HG02588 (cell line): ENCODE measurements at regions not wholly inside any gene's neighbourhood (a gene's known extent, or its start where the extent isn't known, plus 50 kb on each side); places are given as distances from the start of the nearest gene placed in this dataset.
A peak's percentile ranks its signal among the peaks of the same experiment; 100 is the strongest.
"Not testable (repeated sequence)": the region's sequence is repeated elsewhere in the genome, so short reads cannot be mapped to it uniquely, and the experiment has no call there.

Experiments used
- ATAC-seq: cut with Tn5 transposase; IDR thresholded peaks from one replicate; pipeline ENCODE4 v1.9.1; 2021; ENCODE audit warnings: mild to moderate bottlenecking, moderate library complexity; ENCODE audit not compliant: unreplicated experiment

DNA sequence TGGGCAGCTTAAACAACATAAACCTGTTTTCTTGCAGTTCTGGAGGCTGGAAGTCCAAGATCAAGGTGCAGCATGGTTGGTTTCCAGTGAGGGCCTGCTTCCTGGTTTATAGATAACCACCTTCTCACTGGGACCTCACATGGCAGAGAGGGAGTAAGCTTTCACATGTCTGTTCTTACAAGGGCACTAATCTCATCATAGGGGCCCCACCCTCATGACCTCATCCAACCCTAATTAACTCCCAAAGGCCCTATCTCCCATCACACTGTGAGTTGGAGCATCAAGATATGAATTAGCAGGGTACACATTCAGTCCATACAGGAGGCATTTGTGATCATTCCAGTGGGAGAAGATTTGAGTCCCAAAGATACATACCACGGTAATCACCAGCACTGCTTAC is 50.5 kb upstream of the GRIN2A start:
- ATAC-seq, result no peak

DNA sequence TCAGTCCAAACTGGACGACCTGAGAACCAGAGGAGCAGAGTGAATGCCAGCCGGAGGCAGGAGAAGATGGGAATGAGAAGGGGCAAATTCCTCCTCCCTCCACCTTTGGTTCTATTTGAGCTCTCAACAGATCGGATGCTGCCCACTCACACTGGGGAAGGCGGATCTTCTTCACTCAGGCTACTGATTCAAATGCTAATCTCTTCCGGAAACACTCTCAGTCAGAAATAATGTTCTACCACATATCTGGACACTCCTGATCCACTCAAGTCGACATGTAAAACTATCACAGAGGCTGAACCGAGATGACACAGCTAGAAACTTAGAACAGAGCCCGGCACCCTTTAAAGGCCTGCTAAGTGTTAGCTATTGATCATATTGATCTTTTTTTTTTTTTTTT is 57.4 kb upstream of the GRIN2A start:
- no peak for ATAC-seq

DNA sequence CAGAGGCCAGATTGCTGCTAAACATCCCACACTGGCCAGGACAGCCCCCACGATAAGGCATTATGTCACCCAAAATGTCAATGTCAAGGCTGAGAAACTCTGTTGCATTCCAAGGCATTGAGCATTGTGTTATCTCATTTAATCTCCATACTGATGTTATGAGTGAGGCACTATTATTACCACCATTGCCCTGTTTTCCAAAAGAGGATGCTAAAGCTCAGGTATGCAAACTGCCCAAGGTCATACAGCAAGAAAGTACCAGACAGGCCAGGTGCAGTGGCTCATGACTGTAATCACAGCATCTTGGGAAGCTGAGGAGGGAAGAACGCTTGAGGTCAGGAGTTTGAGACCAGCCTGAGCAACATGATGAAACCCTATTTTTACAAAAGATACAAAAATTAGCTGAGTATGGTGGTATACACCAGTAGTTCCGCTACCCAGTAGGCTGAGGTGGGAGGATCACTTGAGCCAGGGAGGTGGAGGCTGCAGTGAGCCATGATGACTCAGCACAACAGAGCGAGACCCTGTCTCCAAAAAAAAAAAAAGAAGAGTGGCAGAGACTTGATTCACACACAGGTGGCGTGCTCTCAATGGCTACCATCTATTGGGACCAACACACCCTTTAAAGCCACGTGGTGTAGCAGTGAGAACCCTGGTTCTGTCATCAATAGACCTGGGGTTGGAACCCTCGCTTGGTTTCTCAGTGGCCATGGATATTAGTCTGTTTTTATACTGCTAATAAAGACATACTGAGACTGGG is 58.8 kb upstream of the GRIN2A start:
- no peak for ATAC-seq

DNA sequence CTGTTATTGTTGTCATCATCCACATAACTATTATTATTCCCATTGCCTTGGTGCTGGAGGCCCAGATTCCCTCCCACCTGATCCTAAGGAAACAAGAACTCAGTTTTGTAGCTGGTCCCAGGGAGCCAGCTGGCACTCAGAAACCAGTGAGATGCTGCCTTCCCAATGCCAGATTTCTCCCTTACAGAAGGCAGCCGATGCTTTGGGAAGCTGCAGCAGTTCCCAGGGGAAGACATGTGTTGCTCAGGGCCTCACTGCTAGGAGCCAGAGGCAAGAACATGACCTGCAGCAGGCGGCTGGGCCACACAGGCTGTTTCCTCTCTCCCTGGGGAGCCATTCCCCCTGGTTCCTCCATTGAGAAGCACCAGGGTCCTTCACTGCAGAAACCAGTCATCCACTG is 59.9 kb upstream of the GRIN2A start:
- ATAC-seq, result no peak

DNA sequence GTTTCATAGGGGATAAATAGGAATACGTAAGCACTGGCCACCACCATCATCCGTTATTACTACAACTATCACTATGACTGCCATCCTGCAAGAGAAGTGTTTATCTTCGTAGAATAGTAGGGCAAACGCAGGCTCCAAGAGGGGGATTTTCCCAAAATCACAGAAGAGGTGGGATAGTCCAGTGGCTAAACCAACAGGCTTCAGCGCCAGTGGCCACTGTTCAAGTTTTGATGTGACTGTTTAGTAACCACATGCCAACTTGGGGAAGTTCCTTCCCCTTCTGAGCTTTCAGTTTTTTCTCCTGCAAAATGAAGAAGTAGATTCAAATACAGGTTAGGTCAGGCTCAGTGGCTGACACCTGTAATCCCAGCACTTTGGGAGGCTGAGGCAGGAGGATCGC is 60.7 kb upstream of the GRIN2A start:
- no peak for ATAC-seq

DNA sequence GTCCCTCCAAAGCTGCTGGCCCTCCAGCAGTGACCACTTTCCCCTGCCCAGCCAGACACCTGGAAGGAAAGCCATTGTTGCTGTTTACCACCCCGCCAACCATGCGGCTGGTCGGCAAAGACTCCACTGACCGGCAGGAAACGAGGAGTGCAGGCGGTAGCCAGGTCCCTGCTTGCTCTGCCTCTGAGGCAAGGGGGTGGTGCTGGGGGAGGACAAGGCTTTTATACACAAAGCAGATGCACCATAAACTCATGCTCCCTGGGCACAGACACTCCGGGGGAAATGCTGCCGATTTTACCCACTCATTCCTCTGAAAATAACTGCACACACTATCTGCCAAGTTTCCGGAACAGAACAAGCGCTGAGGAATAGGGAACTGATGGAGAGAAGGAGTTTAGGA is 62.8 kb upstream of the GRIN2A start:
- no peak for ATAC-seq

DNA sequence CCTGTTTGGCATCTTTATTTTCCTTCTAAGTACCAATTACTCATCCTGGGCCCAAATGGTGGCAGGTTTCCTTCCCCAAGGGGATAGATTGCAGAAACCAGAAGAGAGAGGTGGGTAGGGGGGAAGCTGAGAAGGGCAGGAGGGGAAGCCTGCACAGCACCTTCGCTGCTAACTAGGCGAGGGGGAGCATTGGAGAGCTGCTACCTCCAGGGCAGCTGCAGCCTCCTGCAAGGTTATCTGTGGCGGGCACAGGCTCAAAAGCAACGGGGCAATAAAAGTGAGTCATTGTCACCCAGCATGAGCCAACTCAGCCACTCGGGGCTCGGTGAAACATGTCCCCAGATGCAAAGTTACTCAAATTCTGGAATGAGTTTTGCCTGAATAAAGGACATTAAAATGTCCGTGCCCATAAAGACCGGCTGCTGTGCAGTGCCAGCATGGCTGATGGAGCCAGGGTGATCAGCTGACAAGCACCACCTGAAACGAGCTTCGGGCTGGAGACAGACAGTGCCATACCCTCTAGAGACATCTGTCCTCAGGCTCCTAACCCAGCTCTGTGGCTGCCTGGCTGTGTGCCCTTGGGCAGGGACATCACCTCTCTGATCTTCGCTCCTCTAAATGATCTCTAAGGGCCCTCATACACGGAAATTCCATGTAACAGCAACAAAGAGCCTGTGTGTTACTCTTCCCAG is 68.1 kb upstream of the GRIN2A start:
- ATAC-seq, result no peak

DNA sequence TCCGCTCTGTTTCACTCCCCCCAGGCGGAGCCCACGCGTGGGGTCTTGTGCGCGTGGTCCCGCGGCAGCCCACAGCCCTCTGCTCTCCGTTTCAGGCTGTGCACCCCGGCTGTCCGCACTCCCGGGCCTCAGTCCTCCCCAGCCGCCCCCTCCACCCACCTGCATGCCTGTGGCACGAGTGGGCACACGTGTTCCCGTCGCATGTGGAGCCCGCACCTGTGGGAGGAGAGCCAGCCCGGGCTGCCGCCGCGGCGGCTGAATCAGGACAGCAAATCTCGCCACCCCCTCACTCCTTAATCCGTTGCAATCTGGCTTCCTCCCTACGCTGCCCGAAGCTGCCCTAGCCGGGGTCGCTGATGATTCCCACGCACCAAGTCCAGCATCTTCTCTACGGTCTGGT is 69.9 kb upstream of the GRIN2A start:
- no peak for ATAC-seq

DNA sequence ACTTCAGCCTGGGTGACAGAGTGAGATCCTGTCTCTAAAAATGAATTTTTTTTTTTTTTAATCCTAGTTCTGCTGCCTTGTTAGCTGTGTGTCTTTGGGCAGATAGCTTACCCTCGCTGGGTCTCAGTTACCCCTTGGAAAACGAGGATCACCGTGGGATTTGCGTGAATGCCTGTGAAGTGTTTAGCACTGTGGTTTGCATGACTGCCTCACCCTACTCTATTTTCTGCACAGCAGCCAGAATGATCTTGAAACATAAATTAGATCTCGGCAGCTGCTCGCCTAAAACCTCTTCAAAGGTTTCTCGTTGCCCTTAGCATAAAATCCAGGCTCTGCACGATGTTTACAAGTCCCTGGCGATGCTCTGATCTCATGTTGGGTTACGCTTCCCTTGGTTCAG is 71.2 kb upstream of the GRIN2A start:
- no peak for ATAC-seq

DNA sequence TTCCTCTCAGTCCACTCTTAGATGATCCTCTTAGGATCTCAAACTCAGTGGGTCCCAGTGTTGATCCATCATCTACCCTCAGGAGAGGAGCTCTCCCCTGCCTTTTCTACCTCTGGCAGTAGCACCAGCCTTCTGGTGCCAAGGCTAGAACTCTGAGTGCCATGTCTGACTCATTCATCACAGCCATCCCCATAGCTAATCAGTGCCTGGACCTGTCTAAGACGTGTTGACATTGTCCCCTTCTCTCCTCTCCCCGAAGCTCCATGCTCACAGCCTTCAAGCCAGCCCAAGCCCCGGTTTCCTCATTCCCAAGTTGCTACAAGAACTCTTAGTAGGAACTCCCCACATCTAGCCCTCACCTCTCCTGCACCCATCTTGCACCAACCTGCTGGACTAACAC is 73.5 kb upstream of the GRIN2A start:
- ATAC-seq, result no peak

DNA sequence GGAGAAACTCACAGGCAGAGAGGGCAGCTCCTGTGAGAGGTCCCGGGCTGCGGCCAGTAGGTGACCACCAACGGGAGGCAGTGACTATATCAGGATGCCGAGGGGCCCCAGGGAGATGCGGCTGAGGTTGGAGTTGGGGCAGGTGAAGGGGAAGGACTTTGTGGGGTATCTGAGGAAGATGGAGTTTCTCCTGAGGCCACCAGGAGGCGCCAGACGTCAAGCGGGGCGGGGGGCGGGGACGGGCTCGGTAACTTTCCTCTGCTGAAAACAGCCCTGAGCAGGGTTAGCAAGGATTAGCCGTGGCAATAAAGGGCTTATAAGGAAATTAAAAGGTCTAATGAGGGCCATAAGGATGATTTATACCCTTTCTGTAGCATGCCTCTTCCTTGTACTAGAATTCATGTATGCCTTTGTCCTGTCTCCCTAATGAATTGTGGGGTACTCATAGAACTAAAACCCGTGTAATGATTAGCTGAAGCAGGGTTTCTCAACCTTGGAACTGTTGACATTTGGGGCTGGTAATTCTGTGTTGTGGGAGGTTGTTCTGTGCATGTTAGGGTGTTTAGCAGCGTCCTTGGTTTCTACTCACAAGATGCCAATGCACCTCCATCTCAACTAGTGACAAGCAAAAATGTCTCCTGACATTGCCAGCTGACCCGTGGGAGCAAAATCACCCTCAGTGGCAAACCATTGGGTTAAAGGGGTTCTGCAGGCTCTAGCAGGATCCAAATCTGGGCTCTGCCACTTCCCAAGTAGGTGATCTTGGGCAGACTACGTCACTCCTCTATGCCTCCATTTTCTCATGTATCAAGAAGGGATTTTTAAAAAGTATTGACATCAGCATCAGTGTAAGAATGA is 74.8 kb upstream of the GRIN2A start:
- ATAC-seq, result no peak

DNA sequence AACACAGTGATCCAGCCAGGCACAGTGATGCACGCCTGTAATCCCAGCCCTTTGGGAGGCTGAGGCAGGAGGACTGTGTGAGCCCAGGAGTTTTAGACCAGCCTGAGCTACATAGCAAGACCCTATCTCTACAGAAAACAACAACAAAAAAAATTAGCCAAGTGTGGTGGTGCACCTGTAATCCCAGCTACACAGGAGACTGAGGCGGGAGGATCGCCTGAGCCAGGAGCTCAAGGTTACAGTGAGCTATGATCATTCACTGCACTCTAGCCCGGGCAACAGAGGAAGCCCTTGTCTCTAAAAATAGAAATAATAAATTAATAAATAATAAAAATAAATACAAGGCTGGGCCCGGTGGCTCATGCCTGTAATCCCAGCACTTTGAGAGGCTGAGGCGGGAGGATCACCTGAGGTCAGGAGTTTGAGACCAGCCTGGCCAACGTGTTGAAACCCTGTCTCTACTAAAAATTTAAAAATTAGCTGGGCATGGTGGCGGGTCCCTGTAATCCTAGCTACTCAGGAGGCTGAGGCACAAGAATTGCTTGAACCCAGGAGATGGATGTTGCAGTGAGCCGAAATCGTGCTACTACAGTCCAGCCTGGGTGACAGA is 75.5 kb upstream of the GRIN2A start:
- not testable (repeated sequence) for ATAC-seq

DNA sequence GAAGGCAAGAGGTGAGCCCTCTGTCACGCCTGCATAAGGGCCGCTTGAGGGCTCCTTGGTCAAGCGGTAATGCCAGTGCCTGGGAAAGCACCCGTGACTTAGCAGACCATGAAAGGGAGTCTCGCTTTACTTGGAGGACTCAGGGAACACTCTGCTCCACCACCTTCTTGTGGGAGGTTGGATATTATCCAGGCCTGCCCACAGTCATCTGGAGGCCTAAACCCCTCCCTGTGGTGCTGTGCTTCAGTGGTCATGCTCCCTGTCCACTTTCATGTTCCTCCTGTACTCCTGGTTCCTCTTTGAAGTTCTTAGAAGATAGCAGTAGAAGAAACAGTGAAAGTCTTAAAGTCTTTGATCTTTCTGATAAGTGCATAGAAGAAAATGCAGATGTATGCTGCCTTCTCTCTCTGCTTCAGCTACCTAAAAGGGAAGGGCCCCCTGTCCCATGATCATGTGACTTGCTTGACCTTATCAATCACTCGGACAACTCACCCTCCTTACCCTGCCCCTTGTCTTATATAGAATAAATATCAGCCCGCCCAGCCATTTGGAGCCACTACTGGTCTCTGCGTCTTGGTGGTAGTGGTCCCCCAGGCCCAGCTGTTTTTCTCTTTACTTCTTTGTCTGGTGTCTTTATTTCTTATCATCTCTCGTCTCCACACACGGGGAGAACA is 76.8 kb upstream of the GRIN2A start:
- ATAC-seq, result not testable (repeated sequence)

DNA sequence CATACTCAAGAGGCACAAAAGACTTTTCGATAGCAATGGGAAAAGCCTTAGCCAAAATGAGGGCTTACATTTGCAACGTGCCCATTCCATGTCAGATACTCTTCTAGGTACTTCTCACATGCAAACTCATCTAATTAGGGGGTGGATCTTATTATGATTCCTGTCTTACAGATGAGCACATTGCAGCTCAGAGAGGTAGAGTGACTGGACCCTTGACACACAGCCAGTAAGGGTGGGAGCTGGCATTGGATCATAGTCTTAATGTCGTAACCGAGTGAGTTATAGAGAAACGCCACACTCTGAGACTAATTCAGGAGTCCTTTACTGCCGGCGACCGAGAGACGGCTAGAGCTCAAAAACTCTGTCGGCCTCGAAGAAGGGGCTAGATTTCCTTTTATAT is 78.8 kb upstream of the GRIN2A start:
- no peak for ATAC-seq

DNA sequence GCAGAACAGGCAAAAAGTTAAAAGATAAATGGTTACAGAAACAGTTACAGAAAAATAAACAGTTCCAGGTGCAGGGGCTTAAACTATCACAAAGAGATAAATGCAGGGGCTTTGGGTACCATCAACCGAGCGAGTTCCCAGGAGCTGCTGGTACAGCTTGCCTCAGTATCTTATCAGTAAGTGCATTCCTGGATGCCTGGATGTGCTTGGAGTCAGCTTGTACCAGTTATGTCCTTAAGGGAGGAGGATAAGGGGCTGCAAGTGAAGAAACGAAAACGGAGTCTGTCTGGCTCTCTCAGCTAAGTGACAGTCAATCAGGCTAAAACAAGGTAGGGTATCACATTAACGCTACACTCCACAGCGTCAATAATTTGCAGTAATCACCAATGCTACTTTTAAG is 79.3 kb upstream of the GRIN2A start:
- ATAC-seq, result not testable (repeated sequence)

DNA sequence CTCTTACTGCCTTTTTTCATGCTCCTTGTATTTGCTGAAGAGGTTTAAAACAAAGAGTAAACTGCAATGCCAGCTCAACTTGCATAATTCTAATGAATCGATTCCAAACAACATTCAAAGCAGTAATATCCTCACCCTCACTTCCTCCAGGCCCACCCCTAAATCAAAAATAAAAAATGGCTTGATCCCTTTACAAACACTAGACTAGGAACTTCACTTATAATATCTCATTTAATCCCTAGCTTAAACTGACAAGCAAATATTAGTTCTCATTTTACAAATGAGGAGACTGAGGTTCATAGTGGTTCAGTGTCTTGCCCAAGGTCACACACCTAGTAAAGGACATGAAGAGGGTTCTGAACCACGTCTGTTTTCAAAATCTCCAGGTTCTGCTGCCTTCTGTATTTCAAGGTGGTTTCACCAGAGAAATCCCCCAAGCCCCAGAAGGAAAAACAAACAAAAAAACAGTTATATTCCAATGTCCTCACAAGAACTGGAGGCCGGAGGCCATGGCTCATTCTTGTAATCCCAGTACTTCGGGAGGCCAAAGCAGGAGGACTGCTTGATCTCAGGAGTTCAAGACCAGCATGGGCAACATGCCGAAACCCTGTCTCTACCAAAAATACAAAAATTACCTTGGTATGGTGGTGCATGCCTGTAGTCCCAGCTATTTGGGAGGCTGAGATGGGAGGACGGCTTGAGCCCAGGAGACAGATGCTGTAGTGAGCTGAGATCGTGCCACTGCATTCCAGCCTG is 80.3 kb upstream of the GRIN2A start:
- ATAC-seq, result no peak

DNA sequence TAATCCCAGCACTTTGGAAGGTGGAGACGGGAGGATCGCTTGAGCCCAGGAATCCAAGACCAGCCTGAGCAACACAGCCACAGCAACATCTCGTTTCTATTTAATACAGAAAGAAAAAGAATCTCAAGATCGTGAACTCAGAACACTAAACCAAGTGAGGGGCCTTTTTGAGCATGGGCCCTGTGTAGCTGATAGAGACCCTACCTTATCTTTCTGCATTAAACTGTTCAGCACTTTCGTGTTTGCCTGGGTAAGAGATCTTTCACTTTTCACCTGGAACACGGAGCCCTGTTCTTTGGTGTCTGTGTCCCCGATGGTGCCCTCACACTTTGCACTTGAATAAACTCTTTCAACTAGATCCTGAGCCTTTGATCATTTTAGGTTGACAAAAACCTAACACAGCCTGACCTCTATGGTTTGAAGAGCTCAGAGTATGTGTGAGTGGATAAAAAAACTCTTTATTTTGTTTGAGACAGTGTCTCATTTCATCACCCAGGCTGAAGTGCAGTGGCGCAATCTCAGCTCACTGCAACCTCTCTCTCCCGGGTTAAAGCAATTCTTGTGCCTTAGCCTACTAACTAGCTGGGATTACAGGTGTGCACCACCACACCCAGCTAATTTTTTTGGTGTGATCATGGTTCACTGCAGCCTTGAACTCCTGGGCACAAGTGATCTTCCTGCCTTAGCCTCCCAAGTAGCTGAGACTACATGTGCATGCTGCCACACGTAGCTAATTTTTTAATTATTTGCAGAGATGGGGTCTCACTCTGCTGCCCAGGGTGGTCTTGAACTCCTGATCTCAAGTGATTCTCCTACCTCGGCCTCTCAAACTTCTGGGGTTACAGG is 83.8 kb upstream of the GRIN2A start:
- no peak for ATAC-seq

DNA sequence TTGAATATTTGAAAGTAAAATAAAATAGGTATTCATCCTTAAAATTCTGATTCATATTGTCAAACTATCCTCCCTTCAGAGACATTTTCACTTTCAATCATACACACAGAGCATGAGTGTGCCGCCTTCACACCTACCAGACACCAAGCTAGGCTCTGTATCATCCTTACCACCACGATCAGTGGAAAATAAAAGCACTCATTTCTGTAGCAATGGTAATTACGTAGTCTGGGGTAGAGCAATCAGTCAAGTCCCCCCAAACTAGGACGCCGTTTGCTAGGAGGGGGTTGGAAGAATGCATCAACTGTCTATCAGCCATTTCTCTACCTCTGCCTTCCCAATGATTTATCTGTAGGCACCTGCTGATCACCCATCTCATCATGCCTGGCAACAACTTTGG is 84.6 kb upstream of the GRIN2A start:
- ATAC-seq, result peak; percentile 71

DNA sequence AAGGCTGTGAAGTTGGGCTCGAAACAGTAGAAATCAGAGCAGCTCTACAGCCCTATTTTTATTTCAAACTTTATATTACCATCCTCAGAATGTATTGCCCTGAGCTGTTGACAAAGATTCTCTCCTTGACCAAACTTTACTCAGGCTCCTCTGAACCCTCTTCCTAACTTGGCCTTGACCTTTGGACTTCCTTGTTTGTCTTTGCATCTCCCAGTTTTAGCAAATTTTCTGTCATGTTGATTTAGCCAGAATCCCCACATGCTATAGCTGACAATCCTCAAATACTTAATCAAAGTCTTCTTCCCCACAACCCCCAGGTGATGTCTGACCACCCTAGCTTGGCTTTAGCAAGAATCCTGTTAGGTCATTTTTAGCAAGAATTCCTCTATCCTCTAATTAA is 87.4 kb upstream of the GRIN2A start:
- no peak for ATAC-seq
